GM12892 (cell line): ENCODE measurements at regions not wholly inside any gene's neighbourhood (a gene's known extent, or its start where the extent isn't known, plus 50 kb on each side); places are given as distances from the start of the nearest gene placed in this dataset.

Source experiments
- POLR2A ChIP-seq: IDR thresholded peaks from 2 replicates; pipeline ENCODE4 v1.6.1; 2011; ENCODE audit warnings: low read depth, low read length, control low read depth
- POLR2AphosphoS5 ChIP-seq: IDR thresholded peaks from 2 replicates; pipeline ENCODE4 v1.6.1; 2011; ENCODE audit warnings: low read depth, low read length, control low read depth
- TAF1 ChIP-seq: IDR thresholded peaks from 2 replicates; pipeline ENCODE4 v1.6.1; 2011; ENCODE audit warnings: low read depth, mild to moderate bottlenecking, control low read depth, low read length, borderline replicate concordance

DNA sequence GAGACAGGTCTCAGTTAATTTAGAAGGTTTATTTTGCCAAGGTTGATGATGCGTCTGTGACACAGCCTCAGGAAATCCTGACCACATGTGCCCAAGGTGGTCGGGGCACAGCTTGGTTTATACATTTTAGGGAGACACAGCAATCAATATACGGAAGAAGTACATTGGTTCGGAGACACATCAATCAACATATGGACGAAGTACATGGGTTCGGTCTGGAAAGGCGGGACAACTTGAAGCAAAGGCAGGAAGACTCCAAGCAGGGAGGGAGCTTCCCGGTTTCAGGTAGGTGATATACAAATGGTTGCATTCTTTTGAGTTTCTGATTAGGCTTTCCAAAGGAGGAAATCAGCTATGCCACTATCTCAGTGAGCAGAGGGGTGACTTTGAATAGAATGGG, 225.2 kb upstream of the ZFP42 start:
- TF ChIP-seq POLR2A = no peak
- no peak for TF ChIP-seq TAF1
- no peak for TF ChIP-seq POLR2AphosphoS5
